Lung microvascular endothelial cell (primary cell): ENCODE measurements at regions not wholly inside any gene's neighbourhood (a gene's known extent, or its start where the extent isn't known, plus 50 kb on each side); places are given as distances from the start of the nearest gene placed in this dataset.
A peak's percentile ranks its signal among the peaks of the same experiment; 100 is the strongest.

Experiments
- DNase-seq, 2 donors: peaks; one replicate each; pipeline versions ENCODE4 v3.0.0 to v3.0.0-alpha.2; 2010; ENCODE audit warnings: low read depth in 2 of 2

GRCh38 chr15:62541846-62542245 lies 376.8 kb upstream of the C2CD4B start:
- no peak for DNase-seq

- DNase-seq, result peak in 1 of 2 donors; percentile 15
These were observed 379.4 kb upstream of the C2CD4B start for GRCh38 chr15:62544446-62544845.

- no peak for DNase-seq
These were observed 380.6 kb upstream of the C2CD4B start for GRCh38 chr15:62545467-62546227.

GRCh38 chr15:62546628-62547027 lies 381.5 kb upstream of the C2CD4B start:
- DNase-seq, result no peak

- no peak for DNase-seq
These were observed 382.5 kb upstream of the C2CD4B start for GRCh38 chr15:62547584-62547983.

- peak; percentile 48 to 66 for DNase-seq
These were observed 384.4 kb upstream of the C2CD4B start for GRCh38 chr15:62549345-62549970.

- DNase-seq, result no peak
These were observed 385.0 kb upstream of the C2CD4B start for GRCh38 chr15:62550106-62550505.

- DNase-seq, result no peak
These were observed 387.4 kb upstream of the C2CD4B start for GRCh38 chr15:62552444-62552843.

- DNase-seq, result no peak
These were observed 389.0 kb upstream of the C2CD4B start for GRCh38 chr15:62553911-62554563.

GRCh38 chr15:62558640-62559380 lies 393.7 kb upstream of the C2CD4B start:
- no peak for DNase-seq

GRCh38 chr15:62559381-62559733 lies 394.3 kb upstream of the C2CD4B start:
- no peak for DNase-seq

GRCh38 chr15:62561059-62561519 lies 396.0 kb upstream of the C2CD4B start:
- no peak for DNase-seq

- no peak for DNase-seq
These were observed 396.5 kb upstream of the C2CD4B start for GRCh38 chr15:62561571-62561970.

- DNase-seq, result no peak
These were observed 400.0 kb upstream of the C2CD4B start for GRCh38 chr15:62564886-62565633.

- no peak for DNase-seq
These were observed 400.5 kb upstream of the C2CD4B start for GRCh38 chr15:62565634-62566026.

- DNase-seq, result no peak
These were observed 401.2 kb upstream of the C2CD4B start for GRCh38 chr15:62566248-62566647.

GRCh38 chr15:62567501-62567900 lies 402.4 kb upstream of the C2CD4B start:
- DNase-seq, result no peak

GRCh38 chr15:62568004-62568403 lies 402.9 kb upstream of the C2CD4B start:
- DNase-seq, result no peak

GRCh38 chr15:62568702-62569101 lies 403.6 kb upstream of the C2CD4B start:
- no peak for DNase-seq

- peak in 1 of 2 donors; percentile 7 for DNase-seq
These were observed 404.6 kb upstream of the C2CD4B start for GRCh38 chr15:62569460-62570404.
